GM12891 (cell line): ENCODE measurements at regions not wholly inside any gene's neighbourhood (a gene's known extent, or its start where the extent isn't known, plus 50 kb on each side); places are given as distances from the start of the nearest gene placed in this dataset.

Experiments
- PAX5 ChIP-seq: IDR thresholded peaks from 2 replicates; pipeline ENCODE4 v1.6.1; 2011; ENCODE audit warnings: low read length, moderate library complexity, mild to moderate bottlenecking; ENCODE audit not compliant: insufficient read depth, severe bottlenecking
- POLR2A ChIP-seq: IDR thresholded peaks from 2 replicates; pipeline ENCODE4 v1.6.1; 2011; ENCODE audit warnings: low read depth, low read length, control low read depth
- POLR2AphosphoS5 ChIP-seq: IDR thresholded peaks from 2 replicates; pipeline ENCODE4 v1.6.1; 2011; ENCODE audit warnings: low read depth, low read length, control low read depth
- POU2F2 ChIP-seq: IDR thresholded peaks from 2 replicates; pipeline ENCODE4 v1.6.1; 2011; ENCODE audit warnings: low read depth, mild to moderate bottlenecking, control low read depth, low read length, moderate library complexity
- SPI1 ChIP-seq: IDR thresholded peaks from 2 replicates; pipeline ENCODE4 v1.6.1; 2011; ENCODE audit warnings: low read depth, low read length, control low read depth
- TAF1 ChIP-seq: IDR thresholded peaks from 2 replicates; pipeline ENCODE4 v1.6.1; 2011; ENCODE audit warnings: low read depth, low read length, control low read depth

GRCh38 chr10:29102636-29103035 lies 186.2 kb upstream of the LYZL1 start:
- TF ChIP-seq POLR2A (no peak), POLR2AphosphoS5 (no peak), TAF1 (no peak), SPI1 (no peak), PAX5 (no peak), POU2F2 (no peak)
